NCI-H1048 (cell line): ENCODE measurements at regions not wholly inside any gene's neighbourhood (a gene's known extent, or its start where the extent isn't known, plus 50 kb on each side); places are given as distances from the start of the nearest gene placed in this dataset.
"Not testable (repeated sequence)": the region's sequence is repeated elsewhere in the genome, so short reads cannot be mapped to it uniquely, and the experiment has no call there.

ENCODE experiments used
- DNase-seq: peaks from one replicate; lab custom pipeline; 2025; lab: John Stamatoyannopoulos, UW

DNA sequence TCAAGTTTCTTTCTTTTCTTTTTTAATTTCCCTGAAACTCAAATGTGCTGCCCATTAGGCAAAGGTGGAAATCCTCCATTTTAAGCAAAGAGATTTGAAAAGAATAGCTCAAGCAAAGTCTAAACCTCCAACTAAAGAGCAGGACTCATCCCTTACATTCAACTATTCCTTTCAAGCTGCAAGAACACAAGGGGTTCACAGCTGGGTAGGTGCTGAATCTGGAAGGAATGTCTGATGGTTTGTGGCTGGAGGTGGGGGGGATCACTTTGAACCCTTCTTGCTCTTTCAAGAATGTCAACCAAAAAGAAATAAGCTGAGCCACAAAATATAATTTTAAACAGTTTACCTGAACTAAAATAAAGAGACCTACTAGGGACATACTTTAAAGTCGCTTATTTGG lies 375.7 kb upstream of the CDH10 start:
- no peak for DNase-seq

DNA sequence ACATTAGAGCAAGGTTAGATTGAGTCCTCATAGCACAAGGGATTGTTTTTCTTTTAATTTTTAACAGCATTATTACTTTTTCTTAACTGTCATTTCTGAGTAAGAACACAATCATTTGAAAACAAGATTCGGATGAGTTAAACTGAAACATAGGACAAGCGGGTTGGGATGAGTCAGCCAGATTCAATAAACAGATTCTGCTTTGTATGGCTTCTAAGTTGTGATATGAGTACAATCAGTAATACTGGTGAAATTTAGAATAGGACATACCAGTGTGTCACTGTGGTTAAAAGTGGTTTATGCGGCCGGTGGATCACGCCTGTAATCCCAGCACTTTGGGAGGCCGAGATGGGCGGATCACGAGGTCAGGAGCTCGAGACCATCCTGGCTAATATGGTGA lies 364.3 kb upstream of the CDH10 start:
- no peak for DNase-seq

DNA sequence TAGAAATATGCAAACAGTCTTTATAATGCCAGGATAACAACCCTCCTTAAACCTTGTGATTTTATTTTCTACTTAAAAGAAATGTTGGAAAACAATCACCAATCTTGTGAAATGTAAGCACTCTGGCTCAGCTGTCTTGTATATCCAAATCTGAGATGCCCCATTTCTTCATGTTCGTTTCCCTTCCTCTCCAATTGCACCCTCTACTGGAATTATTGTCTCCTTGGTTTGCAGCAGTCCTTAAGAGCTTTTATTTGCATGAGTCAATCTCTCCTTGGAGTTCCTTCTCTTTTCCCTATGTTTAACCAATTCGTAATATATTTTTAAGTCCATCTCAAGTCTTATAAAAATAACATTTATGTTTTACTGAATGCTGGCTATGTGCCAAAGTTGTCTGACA lies 362.0 kb upstream of the CDH10 start:
- no peak for DNase-seq

DNA sequence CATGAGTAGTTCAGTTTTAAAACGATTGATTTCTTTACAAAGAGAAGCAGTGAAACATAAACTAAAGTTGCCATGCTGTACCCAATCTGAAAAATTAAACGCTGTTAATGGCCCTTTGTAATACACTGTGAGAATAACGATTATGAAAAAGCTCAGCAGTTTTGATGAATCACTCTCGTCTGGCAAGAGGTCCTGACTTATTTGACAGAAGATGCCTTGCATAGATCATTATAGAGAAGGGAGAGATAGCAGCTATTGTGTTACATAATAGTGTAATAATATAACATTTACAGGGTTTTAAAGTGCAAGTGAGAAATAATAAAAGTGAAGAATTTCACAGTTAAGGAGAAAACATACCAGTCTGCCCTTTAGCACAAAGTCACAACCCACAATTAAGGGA lies 361.5 kb upstream of the CDH10 start:
- no peak for DNase-seq

DNA sequence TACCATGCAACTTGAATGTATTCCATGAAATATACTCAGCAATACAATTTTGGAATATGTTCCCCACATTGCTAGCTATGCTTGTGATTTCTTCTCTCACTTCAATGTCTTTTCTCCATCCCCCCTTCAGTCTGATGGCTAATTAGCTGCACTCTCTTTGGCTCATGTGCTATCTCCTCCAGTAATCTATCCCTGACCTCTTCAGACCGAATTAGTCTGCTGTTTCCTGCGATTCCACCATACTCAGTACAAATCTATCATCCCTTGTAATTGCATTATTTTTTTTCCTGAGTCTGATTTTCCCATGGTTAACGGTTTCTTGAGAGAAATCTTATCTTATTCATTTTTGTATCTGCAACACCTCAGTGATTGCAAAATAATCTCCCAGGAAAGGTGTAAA lies 360.7 kb upstream of the CDH10 start:
- DNase-seq, result no peak

DNA sequence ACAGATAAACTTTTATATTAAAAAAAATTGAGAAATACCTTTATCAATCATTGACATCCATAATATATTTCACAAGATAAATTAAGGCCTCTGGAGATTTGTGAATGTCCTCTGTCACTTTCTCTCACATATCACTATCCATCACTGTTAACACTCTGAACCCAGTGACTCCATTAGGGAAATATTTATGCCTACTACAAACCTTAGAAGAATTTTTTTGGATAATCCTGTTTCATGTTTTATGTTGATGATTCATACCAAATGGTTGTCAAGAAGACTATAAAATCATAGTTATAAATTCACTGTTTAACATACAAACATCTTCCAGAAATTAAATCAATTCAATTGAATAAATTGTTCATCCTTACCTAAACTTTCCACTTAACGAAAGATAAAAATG lies 357.6 kb upstream of the CDH10 start:
- no peak for DNase-seq

DNA sequence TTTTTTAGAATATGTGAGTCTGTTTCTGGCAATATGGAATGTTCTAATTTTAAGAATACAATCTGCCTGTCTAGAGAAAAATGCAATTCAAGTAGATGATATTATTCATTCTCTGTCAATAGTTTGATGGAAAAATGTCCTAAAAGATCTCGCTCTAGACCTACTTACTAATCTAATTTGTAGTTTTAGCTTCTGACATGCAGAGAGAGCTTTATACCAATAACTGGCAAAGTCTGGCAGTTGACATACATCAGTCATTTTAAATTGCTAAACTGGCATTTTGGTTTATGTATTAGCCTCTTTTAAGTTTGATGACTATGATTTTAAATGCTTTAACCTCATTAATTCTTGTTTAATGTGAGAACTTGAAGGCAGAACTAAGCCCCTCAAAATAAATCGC lies 355.0 kb upstream of the CDH10 start:
- no peak for DNase-seq

DNA sequence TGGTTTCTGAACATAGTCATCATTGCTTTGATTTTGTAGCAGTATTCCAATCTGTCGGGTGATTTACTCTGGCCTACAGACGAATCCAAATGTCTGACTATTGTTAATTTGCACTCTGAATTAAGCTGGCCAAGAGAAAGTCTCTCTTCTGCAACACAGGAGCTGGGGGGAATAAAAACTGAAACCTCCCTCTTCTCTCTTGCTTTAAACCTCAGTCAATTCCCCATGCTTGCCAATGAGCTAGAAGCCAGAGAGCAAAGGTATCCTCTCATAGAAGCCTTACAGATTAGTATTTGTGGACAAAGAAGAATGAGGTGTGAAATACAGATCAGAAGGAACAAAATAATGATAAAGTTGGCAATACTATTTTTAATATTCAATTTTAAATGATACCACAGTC lies 353.9 kb upstream of the CDH10 start:
- DNase-seq, result no peak

DNA sequence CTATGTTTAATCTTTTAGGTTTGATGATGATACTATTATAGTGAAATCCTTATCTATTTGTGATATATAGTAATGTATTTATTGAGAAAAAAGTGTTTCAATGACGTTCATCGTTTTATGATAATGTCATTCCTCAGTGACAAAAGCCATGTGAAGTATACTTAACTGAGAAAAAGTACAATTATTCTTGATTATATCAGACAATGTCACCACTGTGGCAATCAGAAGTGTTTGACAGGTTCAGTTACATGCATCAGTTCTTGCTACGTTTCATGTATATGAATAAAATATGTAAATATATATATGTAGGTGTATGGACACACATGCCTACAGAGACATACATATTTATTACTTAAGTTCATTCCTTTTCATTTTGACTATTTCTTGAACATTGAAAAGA lies 341.5 kb upstream of the CDH10 start:
- no peak for DNase-seq

DNA sequence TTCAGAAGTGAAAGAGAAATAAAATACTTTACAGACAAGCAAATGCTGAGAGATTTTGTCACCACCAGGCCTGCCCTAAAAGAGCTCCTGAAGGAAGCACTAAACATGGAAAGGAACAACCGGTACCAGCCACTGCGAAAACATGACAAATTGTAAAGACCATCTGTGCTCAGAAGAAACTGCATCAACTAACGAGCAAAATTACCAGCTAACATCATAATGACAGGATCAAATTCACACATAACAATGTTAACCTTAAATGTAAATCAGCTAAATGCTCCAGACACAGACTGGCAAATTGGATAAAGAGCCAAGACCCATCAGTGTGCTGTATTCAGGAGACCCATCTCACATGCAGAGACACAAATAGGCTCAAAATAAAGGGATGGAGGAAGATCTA lies 333.8 kb upstream of the CDH10 start:
- not testable (repeated sequence) for DNase-seq

DNA sequence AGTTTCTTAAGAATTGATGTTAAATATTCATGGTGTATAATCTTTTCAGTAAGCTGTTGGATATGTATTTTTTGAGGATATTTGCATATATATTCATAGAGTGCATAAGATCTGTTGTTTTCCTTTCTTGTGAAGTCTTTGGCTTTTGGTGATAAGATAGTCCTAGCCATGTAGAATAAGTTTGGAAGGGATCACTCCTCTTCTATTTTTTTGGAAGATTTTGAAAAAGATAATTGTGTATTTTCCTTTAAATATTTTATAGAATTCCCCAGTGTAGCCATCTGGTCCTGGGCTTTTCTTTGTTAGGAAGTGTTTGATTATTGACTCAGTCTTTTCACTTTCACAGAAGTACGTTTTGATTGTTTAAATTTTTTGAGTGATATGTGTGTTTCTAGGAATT lies 318.8 kb upstream of the CDH10 start:
- DNase-seq, result no peak

DNA sequence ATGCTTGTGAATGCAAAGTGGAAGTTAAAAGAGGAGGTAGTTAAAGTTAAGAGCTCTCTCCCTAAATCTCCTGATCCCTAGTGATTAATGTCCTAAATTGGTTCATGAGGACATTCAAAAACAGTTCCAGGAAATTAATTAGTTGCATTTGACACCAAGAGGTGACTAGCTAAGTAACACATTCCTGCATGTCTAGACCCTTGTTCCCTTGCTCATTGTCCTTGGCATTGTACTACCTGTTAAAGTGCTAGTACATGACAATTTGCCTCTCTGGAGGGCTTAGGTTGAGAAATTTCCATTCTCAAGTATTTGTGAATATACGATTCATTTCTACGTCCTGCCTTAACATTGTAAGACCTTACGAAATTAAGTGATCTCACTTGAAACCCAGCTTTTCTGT lies 278.6 kb upstream of the CDH10 start:
- no peak for DNase-seq

DNA sequence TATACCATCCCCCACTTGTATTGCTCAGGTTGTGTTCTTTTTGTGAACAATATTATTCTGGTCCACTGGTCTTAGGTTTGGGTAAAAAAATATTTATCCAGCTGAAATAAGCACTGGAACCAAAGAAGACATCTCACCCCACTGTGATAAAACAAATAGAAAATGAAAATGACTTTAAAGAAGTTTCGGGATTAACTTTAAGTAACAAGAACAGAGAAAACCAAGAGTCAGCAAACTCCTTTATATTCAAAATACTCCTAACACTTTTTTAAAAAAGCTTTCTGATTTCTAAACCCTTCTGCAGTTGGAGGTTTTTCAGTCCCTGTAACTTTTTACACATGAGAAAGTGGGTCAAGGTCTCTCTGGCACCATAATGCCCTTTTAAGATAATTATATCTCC lies 273.9 kb upstream of the CDH10 start:
- no peak for DNase-seq

DNA sequence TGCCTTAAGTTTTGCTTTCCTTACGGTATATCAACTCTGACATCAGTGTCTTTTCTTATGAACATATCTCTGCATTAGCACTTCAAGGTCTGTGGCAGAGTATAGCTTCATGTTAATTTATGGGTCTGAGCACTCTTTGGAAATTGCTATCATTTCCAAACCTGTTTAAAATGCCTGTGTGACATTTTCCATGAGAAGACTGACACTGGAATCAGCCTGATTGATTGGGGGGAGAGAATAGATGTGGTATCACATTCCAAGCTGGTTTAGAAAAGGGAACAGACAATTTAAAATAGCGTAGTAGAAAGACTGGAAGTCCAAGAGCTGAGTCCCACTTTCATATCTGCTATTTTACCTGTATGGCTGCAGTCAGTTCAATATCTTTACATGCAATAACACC lies 272.1 kb upstream of the CDH10 start:
- DNase-seq, result no peak

DNA sequence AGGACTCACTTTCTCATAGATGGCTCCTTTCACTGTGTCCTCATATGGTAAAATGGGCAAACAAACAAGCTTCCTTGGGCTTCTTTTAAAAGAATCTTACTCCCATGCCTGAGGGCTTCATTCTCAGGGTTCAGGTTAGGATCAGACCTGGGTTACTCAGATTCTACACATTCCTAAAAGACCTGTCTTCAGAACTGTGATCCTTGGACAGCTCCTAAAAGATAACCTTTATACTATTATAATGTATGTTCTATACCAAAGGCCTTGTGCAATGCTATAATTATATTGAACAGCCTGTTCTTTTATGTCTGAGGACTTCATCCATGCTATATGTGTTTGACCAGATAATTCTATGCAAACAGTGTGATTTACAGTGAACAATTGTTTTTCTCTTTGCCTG lies 264.4 kb upstream of the CDH10 start:
- no peak for DNase-seq

DNA sequence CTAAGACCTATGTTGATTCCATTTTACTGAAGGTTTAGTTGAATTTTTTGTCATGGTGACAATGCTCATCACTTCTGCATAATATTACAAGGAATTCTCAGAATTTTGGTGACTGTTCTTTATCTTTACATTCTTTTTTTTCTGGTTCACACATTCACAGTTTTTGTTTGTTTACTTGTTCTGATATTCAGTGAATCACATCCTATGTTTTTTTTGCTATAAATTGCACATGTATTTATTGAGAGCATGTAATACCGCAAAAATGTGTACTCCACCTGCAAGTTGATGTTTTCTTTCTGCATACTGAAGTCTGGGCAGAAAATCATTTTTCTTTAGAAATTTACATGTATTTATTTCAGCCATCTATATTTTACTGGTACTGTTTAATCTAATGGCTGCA lies 261.9 kb upstream of the CDH10 start:
- no peak for DNase-seq

DNA sequence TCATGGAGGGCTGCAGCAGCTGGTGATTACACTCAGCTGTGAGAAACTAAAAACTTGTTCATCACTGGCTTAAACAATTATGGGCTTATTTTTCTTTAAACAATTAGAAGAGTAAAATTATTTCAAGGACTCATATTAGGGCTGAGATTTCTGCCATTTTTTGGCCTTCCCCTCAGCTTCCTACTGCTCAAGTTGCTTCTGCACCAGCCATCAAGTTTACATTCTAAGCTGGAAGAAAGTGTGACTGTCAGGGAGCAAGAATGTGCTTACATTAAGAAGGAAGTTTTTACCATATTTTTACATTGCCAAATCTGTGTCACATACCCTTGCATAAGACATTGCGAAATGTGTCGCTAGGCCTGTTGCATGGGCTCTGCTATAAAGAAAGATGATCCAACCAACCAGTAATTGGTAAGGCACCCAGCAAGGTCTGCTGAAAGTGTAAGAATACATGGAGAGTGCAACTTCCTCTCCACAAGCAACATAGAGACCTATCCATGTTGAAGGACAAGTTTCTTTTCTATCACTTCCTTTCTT lies 260.3 kb upstream of the CDH10 start:
- no peak for DNase-seq

DNA sequence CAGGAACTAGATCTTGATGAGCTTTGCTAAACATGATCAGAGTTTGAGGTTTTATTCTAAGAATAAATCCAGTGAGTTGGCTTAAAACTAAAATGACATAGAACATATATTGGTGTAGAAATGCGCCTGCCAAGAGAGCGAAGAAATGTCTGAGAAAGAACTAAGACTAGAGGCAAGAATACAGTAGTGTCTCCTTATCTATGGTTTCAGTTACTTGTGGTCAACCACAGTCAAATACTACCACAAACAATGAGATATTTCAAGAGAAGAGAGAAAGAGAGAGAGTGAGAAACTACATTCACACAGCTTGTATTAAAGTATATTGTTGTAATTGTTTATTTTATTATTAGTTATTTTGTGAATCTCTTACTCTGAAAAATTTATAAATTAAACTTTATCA lies 254.4 kb upstream of the CDH10 start:
- no peak for DNase-seq

DNA sequence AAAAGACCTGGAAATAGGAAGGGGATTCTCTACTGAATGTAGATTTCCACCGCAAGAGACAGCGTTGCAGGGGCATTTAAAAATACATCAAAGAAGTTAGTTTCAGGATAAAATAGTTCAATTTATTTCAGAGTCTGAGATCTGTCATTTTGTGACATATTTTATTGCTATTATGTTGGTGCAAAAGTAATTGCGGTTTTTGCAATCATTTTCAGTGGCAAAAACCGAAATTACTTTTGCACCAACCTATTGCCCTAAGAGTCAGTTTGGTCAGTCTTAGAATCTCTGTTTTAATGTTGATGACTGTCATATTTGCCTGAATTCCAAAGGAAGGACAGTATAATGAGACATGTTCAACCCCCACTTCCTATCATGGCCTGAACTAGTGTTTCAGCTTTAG lies 219.5 kb upstream of the CDH10 start:
- no peak for DNase-seq

DNA sequence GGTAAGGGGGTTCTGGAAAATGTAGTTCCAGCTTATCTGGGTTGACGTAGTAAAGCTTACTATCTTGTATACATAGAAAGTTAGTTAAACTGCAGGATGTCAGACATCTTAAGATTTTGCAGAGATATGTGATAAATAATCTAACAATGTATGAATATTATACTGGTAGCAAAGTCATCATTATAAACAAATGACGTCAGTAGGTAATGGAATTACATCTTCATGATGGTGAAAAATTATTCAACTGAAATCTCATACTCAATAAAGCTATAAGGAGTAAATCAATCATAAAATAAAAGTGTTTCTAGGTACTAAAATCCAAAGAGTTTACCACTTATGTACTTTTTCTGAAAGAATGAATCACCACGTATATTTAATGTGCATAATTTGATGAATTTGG lies 217.3 kb upstream of the CDH10 start:
- no peak for DNase-seq

DNA sequence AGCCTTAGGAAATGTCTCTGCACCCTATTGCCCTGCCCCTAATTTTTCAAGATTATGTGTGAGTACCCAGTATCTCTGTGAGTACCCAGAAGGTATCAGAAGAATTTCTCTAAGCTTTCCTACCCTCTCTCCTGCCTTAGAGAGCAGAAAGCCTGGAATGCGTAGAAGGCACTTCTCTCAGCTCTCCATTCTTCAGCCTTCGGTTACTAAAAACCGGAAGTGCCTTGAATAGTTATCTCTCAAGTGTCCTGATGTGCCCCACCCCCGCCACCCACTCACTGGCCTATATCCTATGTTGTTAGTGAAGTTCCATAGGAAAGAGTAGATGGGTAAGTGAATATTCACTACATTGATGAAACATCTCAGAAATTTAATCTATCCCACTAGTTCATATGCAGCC lies 210.7 kb upstream of the CDH10 start:
- no peak for DNase-seq

DNA sequence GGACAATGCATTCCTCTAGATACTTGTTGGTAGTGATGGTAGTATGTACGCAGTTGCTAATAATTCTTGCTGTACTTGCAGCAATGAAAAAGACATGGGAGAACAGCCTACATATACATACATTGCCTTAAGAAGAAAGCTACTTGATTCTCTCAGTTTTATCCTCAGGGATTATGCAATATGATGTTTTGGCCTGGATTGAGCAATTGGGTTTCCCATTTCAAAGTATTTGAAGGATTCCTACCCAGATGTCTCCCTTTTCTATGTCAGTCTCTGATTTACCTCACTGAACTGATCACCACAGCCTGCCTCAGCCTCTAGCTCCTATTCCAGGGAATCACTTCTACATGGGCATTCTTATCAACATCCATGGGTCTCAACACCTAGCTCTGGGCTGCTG lies 210.1 kb upstream of the CDH10 start:
- DNase-seq, result no peak

DNA sequence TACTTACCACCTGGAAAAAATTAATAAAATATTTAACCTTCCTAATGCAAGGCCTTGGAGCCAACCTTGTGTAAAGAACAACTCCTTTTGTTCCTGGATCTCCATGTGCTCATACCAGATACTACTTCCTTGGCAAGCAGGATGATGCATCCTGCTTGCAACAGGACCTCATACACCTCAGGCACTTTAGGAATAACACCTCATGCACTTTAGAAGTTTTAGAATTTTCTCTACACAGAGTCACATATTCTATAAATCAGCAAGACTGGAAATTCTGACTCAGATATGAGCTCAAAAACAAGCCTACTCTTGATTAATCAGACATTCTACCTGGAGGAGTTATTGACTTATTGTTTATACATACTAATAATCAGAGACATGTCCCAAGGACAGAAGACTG lies 209.6 kb upstream of the CDH10 start:
- DNase-seq, result no peak

DNA sequence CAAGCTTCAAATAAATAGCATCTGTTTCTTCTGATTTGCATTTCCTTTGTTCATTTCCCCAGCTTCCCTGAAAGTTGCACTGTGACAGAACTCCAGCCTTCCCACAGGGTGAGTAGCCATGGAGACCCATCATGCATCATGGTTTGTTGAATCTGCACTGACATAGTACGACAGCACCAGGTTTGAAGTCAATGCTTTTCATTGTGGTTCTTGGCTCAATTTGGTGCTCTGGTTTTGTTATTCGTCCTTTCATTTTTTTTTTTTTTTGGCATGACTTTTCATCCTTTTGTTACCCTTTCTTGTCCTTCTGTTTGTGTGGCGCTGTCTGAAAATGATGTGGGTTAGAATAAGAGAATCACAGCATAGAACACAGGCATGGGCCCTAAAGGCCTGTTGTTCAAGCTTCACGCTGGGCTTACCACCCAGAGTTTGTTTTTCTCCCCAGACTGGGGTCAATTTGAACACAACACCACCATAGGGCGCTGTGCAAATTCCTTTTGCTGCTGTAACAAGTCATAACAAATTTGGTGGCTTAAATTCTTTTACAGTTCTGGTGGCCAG lies 206.2 kb upstream of the CDH10 start:
- no peak for DNase-seq

DNA sequence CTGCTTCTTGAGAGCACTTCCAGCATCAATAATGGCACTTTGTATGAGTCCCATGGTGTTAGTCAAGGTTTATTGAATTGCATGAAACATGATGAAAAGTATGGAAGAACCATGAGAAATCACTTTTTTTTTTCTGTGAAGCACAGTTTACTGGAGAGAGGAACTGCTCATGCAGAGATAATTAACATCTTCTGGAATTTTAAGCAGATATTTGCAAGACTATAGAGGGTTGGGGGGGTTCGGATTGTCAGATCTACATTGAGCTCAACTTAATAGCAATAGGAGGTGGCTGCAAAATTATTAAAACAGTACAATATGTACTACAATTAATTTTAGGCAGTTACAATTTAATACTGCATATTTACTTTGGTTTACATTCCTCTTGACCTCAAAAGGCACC lies 204.4 kb upstream of the CDH10 start:
- DNase-seq, result no peak
